Peyer's patch (tissue), 4 donors: ENCODE measurements at regions not wholly inside any gene's neighbourhood (a gene's known extent, or its start where the extent isn't known, plus 50 kb on each side); places are given as distances from the start of the nearest gene placed in this dataset.
"Not testable (repeated sequence)": the region's sequence is repeated elsewhere in the genome, so short reads cannot be mapped to it uniquely, and the experiment has no call there.

Source experiments
- DNase-seq, 3 donors: peaks; one replicate each; pipeline ENCODE4 v3.0.0-alpha.2; 2017 to 2019
- H3K27ac ChIP-seq, 4 donors: fragments of 200-600 bp; sonication (generic); one replicate each; pipeline ENCODE4 v1.5.1; 2016 to 2019
- H3K27me3 ChIP-seq, 2 donors: fragments of 200-600 bp; sonication (generic); one replicate each; pipeline ENCODE4 v1.5.1; 2019
- H3K36me3 ChIP-seq, 3 donors: fragments of 200-600 bp; sonication (generic); one replicate each; pipeline ENCODE4 v1.5.1; 2016 to 2019
- H3K4me1 ChIP-seq, 4 donors: fragments of 200-600 bp; sonication (generic); one replicate each; pipeline ENCODE4 v1.5.1; 2016 to 2019
- H3K4me3 ChIP-seq, 4 donors: fragments of 200-600 bp; sonication (generic); 1 replicate in 3 of 4; 2 replicates in 1 of 4; pipeline ENCODE4 v1.5.1; 2016 to 2019; ENCODE audit warnings: mild to moderate bottlenecking in 1 of 4
- H3K9me3 ChIP-seq, 4 donors: fragments of 200-600 bp; sonication (generic); one replicate each; pipeline ENCODE4 v1.5.1; 2016 to 2019; ENCODE audit warnings: mild to moderate bottlenecking in 1 of 4
- CTCF ChIP-seq, 6 experiments: fragments of 450-650 bp in 4 of 6; fragments of 200-600 bp in 2 of 6; sonication (generic) in 1 of 6; IDR thresholded peaks; one replicate each; pipeline ENCODE4 v1.5.1; 2017 to 2019; ENCODE audit warnings: antibody characterized with exemption in 6 of 6, mild to moderate bottlenecking in 3 of 6, moderate library complexity in 1 of 6
- POLR2A ChIP-seq, 2 donors: fragments of 450-650 bp; IDR thresholded peaks; one replicate each; pipeline ENCODE4 v1.5.1; 2017; ENCODE audit warnings: antibody characterized with exemption in 2 of 2, mild to moderate bottlenecking in 2 of 2, moderate library complexity in 2 of 2

GRCh38 chr1:30660241-30660640, 63.1 kb downstream of the MATN1 start:
- Histone ChIP-seq H3K27me3 (no peaks in the 10 kb centered on the region), H3K4me3 (no peak overlapping the region), H3K36me3 (no peaks in the 10 kb centered on the region), H3K9me3 (no peaks in the 10 kb centered on the region), H3K27ac (no peak overlapping the region), H3K4me1 (peaks cover 0 to 7% (median 0%) of the 10 kb centered on the region in 4 donors)
- peak in 1 of 3 donors; percentile 9 for DNase-seq
- TF ChIP-seq CTCF (IDR thresholded peaks at IDR 0.05): no peak
- no peak for TF ChIP-seq POLR2A (IDR thresholded peaks at IDR 0.05)

GRCh38 chr1:30659702-30660101, 63.7 kb downstream of the MATN1 start:
- H3K9me3 ChIP-seq: no peaks in the 10 kb centered on the region
- no peak overlapping the region for H3K27ac ChIP-seq

GRCh38 chr1:30658375-30658774, 65.0 kb downstream of the MATN1 start:
- H3K4me1 ChIP-seq, H3K27me3 ChIP-seq, H3K36me3 ChIP-seq, H3K27ac ChIP-seq, H3K4me3 ChIP-seq, H3K9me3 ChIP-seq: not testable (repeated sequence)
- DNase-seq: peak in 1 of 3 donors; percentile 13

More at GRCh38 chr1:30659702-30660101, 63.7 kb downstream of the MATN1 start:
- no peaks in the 10 kb centered on the region for H3K27me3 ChIP-seq
- no peaks in the 10 kb centered on the region for H3K36me3 ChIP-seq
- peaks cover 0 to 7% (median 0%) of the 10 kb centered on the region in 4 donors for H3K4me1 ChIP-seq
- DNase-seq: peak in 1 of 3 donors; percentile 3
- H3K4me3 ChIP-seq: no peak overlapping the region
- TF ChIP-seq CTCF (IDR thresholded peaks at IDR 0.05): no peak
- no peak for TF ChIP-seq POLR2A (IDR thresholded peaks at IDR 0.05)

GRCh38 chr1:30658014-30658336, 65.4 kb downstream of the MATN1 start:
- Histone ChIP-seq H3K36me3 (no peaks in the 10 kb centered on the region), H3K27ac (peak overlapping the region in 1 of 4 donors; percentile 43)

GRCh38 chr1:30657131-30658013, 66.0 kb downstream of the MATN1 start:
- Histone ChIP-seq H3K27me3 (no peaks in the 10 kb centered on the region), H3K4me1 (no peaks in the 10 kb centered on the region), H3K27ac (peak overlapping the region in 1 of 4 donors; percentile 43), H3K4me3 (no peak overlapping the region), H3K36me3 (no peaks in the 10 kb centered on the region), H3K9me3 (no peaks in the 10 kb centered on the region)
- TF ChIP-seq POLR2A (IDR thresholded peaks at IDR 0.05) (no peak), CTCF (IDR thresholded peaks at IDR 0.05) (no peak)
- peak in 2 of 3 donors; percentile 76 to 81 for DNase-seq

More at GRCh38 chr1:30658014-30658336, 65.4 kb downstream of the MATN1 start:
- H3K4me1 ChIP-seq: no peaks in the 10 kb centered on the region
- H3K4me3 ChIP-seq: no peak overlapping the region
- no peaks in the 10 kb centered on the region for H3K9me3 ChIP-seq
- no peaks in the 10 kb centered on the region for H3K27me3 ChIP-seq
- TF ChIP-seq POLR2A (IDR thresholded peaks at IDR 0.05) (no peak), CTCF (IDR thresholded peaks at IDR 0.05) (no peak)
- DNase-seq: no peak

- peak in 1 of 3 donors; percentile 39 for DNase-seq
- no peaks in the 10 kb centered on the region for H3K36me3 ChIP-seq
- H3K4me3 ChIP-seq: no peak overlapping the region
- H3K9me3 ChIP-seq: no peaks in the 10 kb centered on the region
- H3K4me1 ChIP-seq: no peaks in the 10 kb centered on the region
- H3K27ac ChIP-seq: no peak overlapping the region
- no peak for TF ChIP-seq POLR2A (IDR thresholded peaks at IDR 0.05)
- TF ChIP-seq CTCF (IDR thresholded peaks at IDR 0.05): no peak
- H3K27me3 ChIP-seq: no peaks in the 10 kb centered on the region
Measured at GRCh38 chr1:30656171-30656940, 67.0 kb downstream of the MATN1 start.
